ENCODE measurements at regions not wholly inside any gene's neighbourhood (a gene's known extent, or its start where the extent isn't known, plus 50 kb on each side); places are given as distances from the start of the nearest gene placed in this dataset.

DNA sequence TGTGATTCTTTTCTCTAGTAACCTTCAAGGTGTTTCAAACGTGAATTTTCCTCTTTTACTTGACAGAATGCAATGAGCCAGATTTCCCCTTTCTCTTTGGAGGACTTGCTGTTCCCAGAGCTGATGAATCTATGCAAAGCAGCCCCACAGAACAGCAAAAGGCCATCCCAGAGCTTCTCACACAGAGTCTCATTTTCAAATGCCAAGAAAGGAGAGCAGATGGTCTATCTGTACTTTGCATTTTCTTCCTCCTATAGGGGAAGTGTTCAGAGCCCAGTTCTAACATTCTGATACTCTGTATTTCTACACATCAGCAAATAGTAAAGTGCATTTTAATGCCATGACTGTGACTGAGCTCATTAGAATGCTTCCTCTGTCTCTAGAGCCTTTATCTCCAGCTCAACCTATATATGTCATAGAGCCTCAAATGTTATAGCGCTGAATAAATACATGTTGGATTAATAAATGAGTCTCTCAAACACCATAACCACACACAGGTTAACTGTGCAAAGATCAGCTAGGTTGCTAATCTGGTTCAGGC is 81.8 kb upstream of the EYA4 start:
- H3K9me3 ChIP-seq (ENCODE audit: insufficient read depth in 2 of 2, low read depth in 1 of 2, low read length in 1 of 2), result no peaks in the 10 kb centered on the region
- H3K4me2 ChIP-seq (ENCODE audit: insufficient read depth in 1 of 2, low read depth in 2 of 2, low read length in 2 of 2), result no peak overlapping the region
- FAIRE-seq (no peak), DNase-seq (ENCODE audit: low read depth in 1 of 2, low spot score in 2 of 2) (no peak)
- H2BK5ac ChIP-seq (ENCODE audit: low read depth, low read length), result no peak overlapping the region
- no peaks in the 10 kb centered on the region for H3K4me1 ChIP-seq (replicated peaks in 1 of 4; ENCODE audit: control insufficient read depth in 3 of 4, insufficient read depth in 4 of 4, low read length in 3 of 4)
- no peaks in the 10 kb centered on the region for H3K79me2 ChIP-seq (ENCODE audit: control insufficient read depth in 1 of 2, insufficient read depth in 2 of 2, low read length in 2 of 2)
- no peak overlapping the region for H3K56ac ChIP-seq (replicated peaks; ENCODE audit: insufficient read length, low read depth, low read length)
- 69% methylated on average over 2 of the region's 2 CpGs; no CpG with 5 or more reads in 1 of the 2 experiments for WGBS, 2 experiments (ENCODE audit: extremely low coverage in 1 of 2, insufficient coverage in 1 of 2, insufficient read length in 1 of 2, insufficient replicate concordance in 2 of 2, low coverage in 1 of 2, low lambda C conversion rate in 2 of 2, missing lambda C conversion rate in 1 of 2)
- no peak overlapping the region for H2BK20ac ChIP-seq (ENCODE audit: low read length)
- no peaks in the 10 kb centered on the region for H3K36me3 ChIP-seq (ENCODE audit: control insufficient read depth in 2 of 4, insufficient read depth in 4 of 4, low read length in 3 of 4)
- H2AK5ac ChIP-seq (ENCODE audit: low read depth, low read length), result no peak overlapping the region
- H3K23ac ChIP-seq (ENCODE audit: insufficient read length), result no peak overlapping the region
- H3K4me3 ChIP-seq (ENCODE audit: extremely low read depth in 1 of 4, insufficient read depth in 2 of 4, low read depth in 3 of 4, low read length in 4 of 4), result no peak overlapping the region
- no peak overlapping the region for H2BK15ac ChIP-seq (ENCODE audit: low read length)
- no peak overlapping the region for H4K91ac ChIP-seq (replicated peaks; ENCODE audit: insufficient read length, low read length)
- no peaks in the 10 kb centered on the region for H3K79me1 ChIP-seq (ENCODE audit: low read depth, low read length)
- H3K27me3 ChIP-seq (replicated peaks in 1 of 4; ENCODE audit: control insufficient read depth in 3 of 4, extremely low read depth in 1 of 4, insufficient read depth in 3 of 4, low read length in 3 of 4), result peaks cover 0 to 1% (median 0%) of the 10 kb centered on the region in 4 experiments; a peak in 1 of 7 replicates
- no peak for TF ChIP-seq EP300 (IDR thresholded peaks at IDR 0.05; ENCODE audit: borderline replicate concordance in 1 of 2, low read depth in 2 of 2, low read length in 2 of 2)
- TF ChIP-seq SIRT6 (IDR thresholded peaks at IDR 0.05; ENCODE audit: low read length), result no peak
- no peak for TF ChIP-seq TEAD4 (IDR thresholded peaks at IDR 0.05; ENCODE audit: low read depth, low read length)
- no peak for TF ChIP-seq FOSL1 (IDR thresholded peaks at IDR 0.05; ENCODE audit: insufficient read depth, low read depth, low read length)
- TF ChIP-seq PHF8 (conservative IDR thresholded peaks at IDR 0.05; ENCODE audit: low read depth, low read length), result no peak
- no peak for TF ChIP-seq HDAC2 (IDR thresholded peaks at IDR 0.05; ENCODE audit: borderline replicate concordance in 1 of 2, low read depth in 2 of 2, low read length in 2 of 2)
- TF ChIP-seq ZNF274 (IDR thresholded peaks at IDR 0.05; ENCODE audit: borderline replicate concordance, extremely low read depth, low read length), result no peak
- TF ChIP-seq NRF1 (IDR thresholded peaks at IDR 0.05; ENCODE audit: low read depth, low read length), result no peak
- TF ChIP-seq GTF2F1 (IDR thresholded peaks at IDR 0.05; ENCODE audit: borderline replicate concordance, low read depth, low read length), result no peak
- TF ChIP-seq, protein P1, sequence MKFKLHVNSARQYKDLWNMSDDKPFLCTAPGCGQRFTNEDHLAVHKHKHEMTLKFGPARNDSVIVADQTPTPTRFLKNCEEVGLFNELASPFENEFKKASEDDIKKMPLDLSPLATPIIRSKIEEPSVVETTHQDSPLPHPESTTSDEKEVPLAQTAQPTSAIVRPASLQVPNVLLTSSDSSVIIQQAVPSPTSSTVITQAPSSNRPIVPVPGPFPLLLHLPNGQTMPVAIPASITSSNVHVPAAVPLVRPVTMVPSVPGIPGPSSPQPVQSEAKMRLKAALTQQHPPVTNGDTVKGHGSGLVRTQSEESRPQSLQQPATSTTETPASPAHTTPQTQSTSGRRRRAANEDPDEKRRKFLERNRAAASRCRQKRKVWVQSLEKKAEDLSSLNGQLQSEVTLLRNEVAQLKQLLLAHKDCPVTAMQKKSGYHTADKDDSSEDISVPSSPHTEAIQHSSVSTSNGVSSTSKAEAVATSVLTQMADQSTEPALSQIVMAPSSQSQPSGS (IDR thresholded peaks at IDR 0.05; ENCODE audit: low read length), result no peak
- no peak overlapping the region for H2BK12ac ChIP-seq (ENCODE audit: low read depth, low read length)
- H4K5ac ChIP-seq (ENCODE audit: insufficient read length, low read depth, low read length), result no peak overlapping the region
- no peak overlapping the region for H4K8ac ChIP-seq (ENCODE audit: extremely low read depth, insufficient read depth, low read length)
- no peaks in the 10 kb centered on the region for H3K23me2 ChIP-seq (ENCODE audit: low read depth, low read length)
- no peak overlapping the region for H3K14ac ChIP-seq (ENCODE audit: insufficient read length)
- H4K20me1 ChIP-seq (replicated peaks in 1 of 2; ENCODE audit: control insufficient read depth in 1 of 2, insufficient read depth in 2 of 2, low read length in 2 of 2), result no peaks in the 10 kb centered on the region
- H3K27ac ChIP-seq (ENCODE audit: low read depth, low read length), result no peak overlapping the region
- no peak overlapping the region for H3K18ac ChIP-seq (ENCODE audit: extremely low read depth, low read length)
- ChIA-PET CTCF (ENCODE audit: partially characterized antibody) (interaction anchor here (0.6 kb wide), 1 partner anchor 26 kb away, joined by 5 read pairs; no protein-coding TSS in a partner anchor), POLR2A (ENCODE audit: partially characterized antibody) (no interaction called here)
- H3K9ac ChIP-seq (replicated peaks in 1 of 4; ENCODE audit: extremely low read depth in 1 of 4, low read depth in 3 of 4, low read length in 3 of 4), result no peak overlapping the region
- H3K4ac ChIP-seq (replicated peaks; ENCODE audit: insufficient read length, low read depth, low read length), result no peak overlapping the region
- H2AFZ ChIP-seq (ENCODE audit: low read length), result no peak overlapping the region; the same call in 1 of the 2 replicates
- H2BK120ac ChIP-seq (replicated peaks; ENCODE audit: low read depth, low read length), result no peak overlapping the region

Measured in H1 (cell line).